Right lung (tissue), 2 donors: ENCODE measurements at regions not wholly inside any gene's neighbourhood (a gene's known extent, or its start where the extent isn't known, plus 50 kb on each side); places are given as distances from the start of the nearest gene placed in this dataset.

ENCODE experiments used
- DNase-seq, 2 donors: peaks; one replicate each; pipeline ENCODE4 v3.0.0-alpha.2; 2013

DNA sequence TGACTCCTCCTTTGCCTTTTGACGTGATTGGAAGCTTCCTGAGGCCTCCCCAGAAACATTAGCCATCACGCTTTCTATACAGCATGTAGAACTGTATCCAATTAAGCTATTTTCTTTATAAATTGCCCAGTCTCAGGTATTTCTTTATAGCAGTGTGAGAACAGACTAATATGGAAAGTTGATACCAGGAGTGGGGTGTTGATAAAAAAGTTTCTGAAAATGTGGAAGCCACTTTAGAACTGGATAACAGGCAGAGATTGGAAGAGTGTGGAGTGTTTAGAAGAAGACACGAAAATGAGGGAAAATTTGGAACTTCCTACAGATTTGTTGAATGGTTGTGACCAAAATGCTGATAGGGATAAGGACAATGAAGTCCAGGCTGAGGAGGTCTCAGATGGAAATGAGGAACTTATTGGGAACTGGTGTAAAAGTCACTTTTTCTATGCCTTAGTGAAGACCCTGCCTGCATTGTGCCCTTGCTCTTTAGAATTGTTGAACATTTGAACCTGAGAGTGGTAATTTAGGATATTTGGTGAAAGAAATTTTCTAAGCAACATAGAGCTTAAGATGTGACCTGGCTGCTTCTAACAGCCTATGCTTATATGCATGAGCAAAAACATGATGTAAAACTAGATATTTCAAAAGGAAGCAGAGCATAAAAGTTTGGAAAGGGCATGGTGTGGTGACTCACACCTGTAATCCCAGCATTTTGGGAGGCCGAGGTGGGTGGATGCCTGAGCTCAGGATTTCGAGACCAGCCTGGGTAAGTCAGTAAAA, 969.7 kb downstream of the DSC3 start:
- no peak for DNase-seq

DNA sequence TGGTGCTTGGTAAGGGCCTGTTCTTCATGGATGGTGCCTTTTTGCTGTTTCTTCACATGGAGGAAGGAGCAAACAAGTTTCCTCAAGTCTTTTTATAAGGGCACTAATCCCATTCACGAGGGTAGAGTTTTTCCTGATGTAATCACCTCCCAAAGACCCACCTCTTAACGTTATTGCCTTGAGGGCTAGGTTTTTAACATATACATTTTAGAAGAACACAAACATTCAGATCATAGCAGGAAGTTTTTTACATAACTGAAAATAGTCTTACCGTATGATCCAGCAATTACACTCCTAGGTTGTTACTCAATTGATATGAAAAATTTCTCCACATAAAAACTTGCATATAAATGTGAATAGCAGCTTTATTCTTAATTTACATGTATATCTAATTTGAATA, 976.3 kb downstream of the DSC3 start:
- DNase-seq, result no peak

DNA sequence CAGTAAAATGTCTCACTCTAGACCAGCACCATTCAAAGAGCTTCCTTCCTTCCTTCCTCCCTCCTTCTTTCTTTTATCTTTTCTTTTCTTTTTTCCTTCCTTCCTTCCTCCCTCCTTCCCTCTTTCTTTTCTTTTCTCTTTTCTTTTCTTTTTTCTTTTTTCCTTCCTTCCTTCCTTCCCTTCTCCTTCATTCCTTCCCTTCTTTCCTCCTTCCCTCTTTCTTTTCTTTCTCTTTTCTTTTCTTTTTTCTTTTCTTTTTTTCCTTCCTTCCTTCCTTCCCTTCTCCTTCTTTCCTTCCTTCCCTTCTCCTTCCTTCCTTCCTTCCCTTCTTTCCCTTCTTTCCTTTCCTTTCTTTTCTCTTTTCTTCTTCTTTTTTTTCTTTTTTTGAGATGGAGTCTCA, 985.1 kb downstream of the DSC3 start:
- DNase-seq, result no peak

DNA sequence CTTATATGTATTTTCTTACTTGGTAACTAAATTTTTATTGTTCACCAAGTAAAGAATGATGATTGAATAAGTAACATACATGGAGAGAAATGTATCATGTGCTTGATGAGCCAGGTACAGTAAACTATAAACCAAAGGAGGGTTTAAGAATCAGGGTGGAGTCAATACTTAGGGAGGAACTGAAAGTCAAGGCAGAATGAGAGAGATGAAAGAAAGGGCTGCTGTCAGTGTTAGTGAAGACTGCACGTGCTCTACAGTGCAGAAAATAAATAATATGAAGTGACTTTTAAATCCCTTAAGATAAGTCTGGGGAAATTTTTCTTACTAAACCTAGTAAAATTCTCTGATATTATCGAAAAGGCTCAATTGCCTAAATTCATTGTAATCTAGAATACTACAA, 986.0 kb downstream of the DSC3 start:
- DNase-seq, result no peak

DNA sequence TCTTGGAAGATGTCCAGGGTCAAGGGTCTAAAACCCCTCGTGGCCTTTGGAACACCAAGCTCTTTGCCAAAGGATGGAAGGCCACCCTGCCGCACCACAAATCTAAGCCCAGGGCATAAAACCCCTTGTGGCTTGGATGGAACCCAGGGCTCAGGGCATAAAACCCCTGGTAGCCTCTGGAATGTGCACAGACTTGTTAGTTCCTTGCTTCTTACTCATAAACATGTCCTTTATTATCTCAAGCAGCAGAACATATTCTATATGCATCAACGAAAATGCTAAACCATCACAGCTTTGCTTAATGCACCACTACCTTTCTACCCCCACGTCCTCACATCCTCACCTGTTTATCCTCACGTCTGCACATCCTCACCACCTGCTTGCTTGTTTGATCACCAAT, 998.0 kb downstream of the DSC3 start:
- DNase-seq, result no peak

DNA sequence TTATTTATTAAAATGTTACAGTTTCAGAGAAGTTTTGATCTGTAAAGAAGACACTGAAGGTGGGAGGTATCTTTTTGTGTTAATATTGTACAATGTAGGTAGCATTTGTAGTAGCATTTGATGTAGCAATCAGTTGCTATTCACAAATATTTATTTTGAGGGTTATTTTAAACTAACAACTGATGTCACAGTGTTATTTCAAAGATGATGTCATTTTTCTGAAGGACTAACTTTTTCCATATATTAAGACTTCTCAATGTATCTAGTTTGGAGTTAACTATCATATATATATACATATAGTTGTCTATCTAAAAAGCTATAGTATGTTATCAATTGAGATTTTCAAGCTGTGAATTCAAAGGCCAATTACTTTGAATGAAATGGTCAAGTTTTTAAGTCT, 1003.3 kb downstream of the DSC3 start:
- DNase-seq, result no peak

DNA sequence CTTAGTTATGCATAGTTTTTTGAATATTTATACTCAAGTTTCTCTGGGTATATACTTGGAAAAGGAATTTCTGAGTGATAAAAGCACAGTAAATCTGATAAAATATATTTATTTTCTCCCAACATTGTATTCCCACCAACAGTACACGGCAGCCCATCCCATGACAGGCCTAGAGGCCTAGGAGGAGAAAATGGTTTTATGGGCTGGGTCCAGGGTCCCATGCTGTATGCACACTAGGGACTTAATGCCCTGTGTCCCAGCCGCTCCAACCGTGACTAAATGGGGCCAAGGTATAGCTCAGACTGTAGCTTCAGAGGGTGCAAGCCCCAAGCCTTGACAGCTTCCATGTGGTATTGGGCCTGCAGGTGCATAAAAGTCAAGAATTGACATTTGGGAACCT, 1007.7 kb downstream of the DSC3 start:
- no peak for DNase-seq

DNA sequence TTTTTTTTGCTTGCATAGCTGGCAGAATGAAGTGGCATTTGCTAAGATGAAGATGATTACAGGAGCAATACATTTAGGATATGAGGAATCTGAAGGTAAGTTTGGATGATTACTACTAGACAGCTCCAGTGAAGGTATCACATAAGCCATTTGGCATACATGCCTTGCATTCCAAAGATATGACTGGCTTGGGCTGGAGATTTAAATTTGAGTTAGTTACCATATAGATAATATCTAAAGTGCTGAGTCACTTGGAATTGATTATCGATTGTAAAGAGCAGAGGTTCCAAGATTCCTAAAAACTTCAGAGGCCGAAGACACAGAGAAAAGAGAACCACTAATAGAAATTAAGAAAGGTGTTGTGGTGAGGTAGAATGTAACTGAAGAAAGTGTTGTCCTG, 1026.4 kb downstream of the DSC3 start:
- no peak for DNase-seq

DNA sequence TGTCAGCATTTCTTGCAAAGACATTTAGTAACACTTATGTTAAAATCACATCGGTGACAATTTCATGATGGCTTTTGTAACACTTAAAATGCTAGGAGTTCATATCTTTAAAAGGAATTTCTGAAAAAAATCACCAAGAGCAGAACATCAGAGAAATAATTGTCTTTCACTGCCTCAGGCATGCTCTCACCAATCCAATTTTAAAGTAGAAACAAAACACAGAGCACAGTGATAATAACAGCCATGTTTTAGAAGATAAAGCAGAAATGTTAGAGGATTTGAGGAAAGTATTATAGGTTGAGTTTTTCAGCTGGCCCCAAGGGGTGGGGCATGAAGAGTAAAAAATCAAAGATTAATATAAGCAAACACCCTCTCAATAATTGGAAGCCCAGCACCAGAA, 1037.6 kb downstream of the DSC3 start:
- DNase-seq, result no peak

DNA sequence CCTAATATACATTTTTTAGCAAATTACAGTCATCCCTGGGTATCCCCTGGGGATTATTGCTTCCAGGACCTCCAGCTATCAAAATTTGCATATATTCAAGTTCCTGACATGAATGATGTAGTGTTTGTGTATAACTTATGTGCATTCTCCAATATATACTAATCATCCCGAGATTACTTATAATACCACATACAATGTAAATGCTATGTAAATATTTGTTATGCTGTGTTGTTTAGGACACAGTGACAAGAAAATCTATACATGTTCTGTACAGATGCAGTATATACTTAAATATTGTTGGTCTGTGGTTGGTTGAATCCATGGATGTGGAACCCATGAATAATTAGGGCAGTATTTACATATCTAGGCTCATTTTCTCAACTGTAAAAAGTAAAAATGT, 1060.3 kb downstream of the DSC3 start:
- DNase-seq, result no peak

DNA sequence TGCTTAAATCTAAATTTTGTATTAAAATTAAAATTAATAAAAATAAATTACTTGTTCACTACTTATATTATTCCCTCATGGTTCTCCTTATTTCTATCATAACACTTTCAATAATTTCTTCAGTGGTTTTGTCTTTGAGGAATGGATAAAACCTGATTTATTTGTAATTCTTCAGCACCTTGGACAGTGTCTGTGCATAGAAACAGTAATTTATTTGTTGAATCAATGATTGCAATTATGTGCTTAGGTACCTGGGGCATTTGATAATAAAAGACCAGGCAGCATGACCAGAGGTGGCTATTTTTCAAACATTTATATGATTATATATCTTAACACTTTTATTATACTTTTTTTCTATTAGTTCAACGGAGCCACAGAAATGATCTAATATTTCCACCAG, 1062.7 kb downstream of the DSC3 start:
- no peak for DNase-seq

DNA sequence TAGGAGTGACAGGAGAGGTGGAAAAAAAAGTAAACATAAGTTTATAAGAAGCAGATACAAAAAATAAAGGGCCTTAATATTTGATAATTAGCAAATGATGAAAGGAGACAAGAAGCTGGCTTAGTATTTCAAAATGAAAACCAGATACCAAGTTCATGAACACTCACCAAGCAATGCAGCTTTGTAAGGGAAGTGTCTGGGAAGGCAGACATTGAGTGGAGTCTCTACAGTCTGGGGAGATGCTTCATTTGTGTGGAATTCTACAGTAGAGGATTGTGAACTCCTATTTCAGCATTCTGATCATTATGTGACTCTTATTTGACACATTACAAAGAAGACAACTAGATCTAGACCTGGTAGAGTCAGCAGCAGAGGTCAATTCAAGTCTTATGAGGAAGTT, 1072.7 kb downstream of the DSC3 start:
- no peak for DNase-seq

DNA sequence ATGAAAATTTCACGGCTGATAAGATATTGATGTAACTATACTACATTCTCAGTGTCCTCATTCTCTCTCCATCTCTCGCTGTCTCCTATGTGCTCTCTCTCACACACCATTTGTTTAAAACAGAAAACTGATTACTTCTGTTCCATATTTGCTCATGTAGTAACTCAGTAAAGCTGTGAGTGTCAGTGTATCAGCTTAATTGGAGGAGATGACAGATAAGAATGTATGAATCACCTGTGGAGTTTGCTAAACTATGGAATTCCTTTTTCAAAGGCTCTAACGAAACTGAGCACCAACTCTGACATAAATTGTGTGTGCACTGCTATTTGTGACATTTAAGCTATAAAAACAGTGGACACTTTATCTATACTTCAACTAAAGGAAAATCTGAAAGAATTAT, 1080.0 kb downstream of the DSC3 start:
- no peak for DNase-seq

DNA sequence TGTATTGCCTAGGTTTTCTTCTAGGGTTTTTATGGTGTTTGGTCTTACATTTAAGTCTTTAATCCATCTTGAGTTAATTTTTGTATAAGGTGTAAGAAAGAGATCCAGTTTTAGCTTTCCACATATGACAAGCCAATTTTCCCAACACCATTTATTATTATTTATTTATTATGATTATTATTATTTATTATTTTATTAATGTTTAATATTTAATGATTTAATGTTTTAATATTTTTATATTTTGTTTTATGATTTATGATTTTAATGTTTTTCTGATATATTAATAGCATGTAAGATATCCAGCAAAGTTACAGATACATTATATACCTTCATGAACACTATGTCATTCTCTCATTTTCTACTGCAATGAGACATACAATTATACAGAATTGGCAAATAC, 1082.0 kb downstream of the DSC3 start:
- DNase-seq, result no peak

DNA sequence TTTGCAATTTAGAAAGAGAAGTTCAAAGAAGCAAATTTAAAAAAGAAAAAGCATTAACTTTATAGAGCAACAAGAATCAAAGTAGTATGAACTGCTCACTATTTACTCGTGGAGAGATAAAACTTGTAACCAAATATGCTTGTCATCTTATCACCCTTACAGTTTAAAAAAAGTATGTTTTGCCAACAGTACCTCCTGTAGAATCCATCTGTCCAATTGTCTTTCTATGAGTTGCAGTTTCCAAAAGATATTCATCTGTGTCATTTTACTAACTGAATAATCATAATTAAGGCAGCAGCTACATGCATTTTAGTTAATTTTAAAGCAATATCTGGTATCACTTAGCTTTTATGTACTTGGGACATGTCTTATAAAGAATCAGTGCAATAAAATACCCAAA, 1112.3 kb downstream of the DSC3 start:
- no peak for DNase-seq

DNA sequence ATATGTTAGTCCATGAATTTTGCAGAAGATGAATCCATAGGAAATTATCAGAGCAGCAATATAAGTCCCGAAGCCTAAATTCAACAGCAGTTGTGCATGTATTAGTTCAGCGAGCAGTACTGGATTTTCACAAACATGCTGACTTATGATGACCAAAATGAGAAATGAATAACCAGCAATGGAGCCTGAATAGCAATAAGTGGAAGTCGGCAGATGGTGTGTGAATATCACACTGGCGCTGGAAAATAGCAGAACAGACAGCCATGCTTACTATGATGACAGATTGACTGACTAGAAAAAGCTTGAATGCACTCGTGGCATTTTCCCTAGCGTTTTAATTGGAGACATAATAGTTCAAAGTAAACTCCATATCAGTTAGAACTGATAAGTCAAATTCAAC, 1114.5 kb downstream of the DSC3 start:
- DNase-seq, result no peak

DNA sequence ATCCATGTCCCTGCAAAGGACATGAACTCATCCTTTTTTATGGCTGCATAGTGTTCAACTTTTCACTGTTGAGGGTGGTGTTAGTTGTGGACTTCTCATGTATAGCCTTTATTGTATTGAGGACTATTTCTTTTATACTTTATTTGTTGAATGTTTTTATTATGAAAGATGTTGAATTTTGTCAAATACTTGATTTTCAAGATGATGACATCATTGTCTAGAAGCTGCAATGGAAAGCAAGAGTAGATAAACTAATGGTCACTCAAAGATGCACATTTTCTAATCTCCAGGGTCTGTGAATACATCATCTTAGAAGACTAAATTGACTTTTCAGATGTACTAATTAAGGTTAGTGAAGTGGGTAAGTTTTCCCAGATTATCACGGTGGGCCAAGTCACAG, 1117.0 kb downstream of the DSC3 start:
- no peak for DNase-seq

DNA sequence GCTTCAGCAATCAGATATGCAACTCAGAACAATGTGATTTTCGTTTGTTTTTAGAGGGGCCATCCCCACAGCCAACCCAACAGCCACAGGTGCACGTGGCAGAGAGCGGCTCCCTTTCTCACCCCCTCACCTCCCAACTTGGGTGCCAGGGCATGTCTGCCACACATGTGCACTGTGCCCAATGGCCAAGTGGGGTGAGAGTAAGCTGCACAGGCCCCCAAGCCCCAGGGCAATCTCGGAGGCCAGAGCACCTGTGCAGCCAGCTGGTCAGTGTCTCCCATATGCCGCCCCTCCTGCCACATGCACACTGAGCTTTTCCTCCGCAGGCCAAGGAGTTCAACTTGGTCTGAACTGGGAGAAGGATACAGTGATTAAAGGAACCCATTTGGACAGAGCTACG, 1130.2 kb downstream of the DSC3 start:
- DNase-seq, result no peak

DNA sequence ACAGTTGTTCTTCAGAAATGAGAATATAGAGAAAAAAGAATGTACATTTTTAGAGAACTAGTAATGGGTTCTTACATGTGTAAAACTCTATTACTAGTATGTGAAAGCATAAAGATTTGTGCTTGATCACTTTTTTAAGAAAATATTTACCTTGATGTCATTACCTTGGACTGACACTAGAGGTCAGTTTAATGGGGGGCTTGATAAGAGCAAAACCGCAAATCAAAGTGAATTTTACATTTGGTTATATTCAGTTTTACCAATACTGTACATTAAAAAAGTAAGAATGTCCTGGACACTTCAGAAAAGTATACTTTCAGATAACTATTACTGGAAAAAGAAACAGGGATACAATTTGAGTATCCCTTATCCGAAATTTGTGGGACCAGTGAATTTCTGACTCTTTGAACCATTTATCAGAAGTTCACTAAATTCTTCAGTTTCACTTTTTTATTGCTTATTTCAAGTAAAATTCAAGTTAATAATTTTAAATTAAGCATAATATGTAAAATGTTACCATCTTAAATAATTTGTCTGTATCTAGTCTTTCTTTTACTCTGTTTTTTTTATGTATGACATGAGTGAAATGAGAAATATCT, 1149.5 kb downstream of the DSC3 start:
- DNase-seq, result no peak

DNA sequence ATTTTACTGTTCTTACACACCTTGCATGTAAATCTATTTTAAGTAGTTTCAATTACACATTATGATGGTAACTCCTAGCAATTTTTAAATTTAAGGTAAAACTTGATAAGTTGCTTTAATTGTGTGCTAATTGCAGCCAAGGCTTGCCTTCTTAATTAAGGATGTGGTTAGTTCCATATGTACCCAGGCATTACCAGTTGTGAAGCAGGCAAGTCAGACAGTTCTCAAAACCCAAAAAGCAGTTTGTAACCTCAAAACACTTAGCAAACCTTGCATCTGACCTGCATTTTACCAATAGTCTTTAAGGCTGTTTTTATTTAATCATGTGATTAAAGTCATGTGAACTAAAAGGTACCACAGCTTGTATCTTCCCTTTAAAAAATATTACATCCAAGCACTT, 1159.4 kb downstream of the DSC3 start:
- DNase-seq, result no peak

DNA sequence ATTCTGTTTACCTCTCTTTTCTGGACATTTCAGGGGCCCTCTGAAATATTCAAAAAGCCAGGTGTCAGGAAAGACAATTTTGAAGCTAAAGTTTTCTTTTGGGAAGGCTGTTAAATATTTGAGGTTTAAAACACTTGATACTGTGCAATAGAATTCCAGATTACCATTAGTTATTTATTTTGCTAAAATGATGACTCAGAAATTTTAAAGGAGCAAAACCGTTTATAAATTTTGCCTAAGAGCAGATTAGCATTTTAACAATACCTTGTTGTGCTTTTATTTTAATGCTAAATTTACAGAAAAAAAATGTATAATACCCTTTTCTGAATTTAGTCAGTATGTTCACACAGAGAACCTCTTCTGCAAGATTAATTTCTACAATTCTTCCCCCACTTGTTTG, 1159.9 kb downstream of the DSC3 start:
- DNase-seq, result no peak

DNA sequence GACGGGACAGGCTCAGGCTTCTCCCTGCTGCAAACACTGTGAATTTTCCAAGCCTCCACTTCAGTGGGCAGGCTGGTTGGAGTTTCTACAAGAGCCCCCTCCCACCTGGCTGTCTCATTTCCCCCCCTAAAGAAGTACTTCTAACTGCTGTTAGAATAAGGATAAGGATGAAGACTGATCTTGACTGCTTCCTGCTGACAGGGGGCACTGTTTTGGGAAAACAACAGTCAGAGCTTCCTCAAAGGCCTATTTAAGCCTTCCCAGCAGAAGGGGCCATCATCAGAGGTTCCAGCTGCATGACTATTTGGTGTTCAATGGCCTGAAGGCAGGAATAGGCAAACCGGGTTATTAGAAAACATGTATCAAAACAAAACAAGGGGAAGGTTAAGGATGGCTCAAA, 1162.8 kb downstream of the DSC3 start:
- no peak for DNase-seq

DNA sequence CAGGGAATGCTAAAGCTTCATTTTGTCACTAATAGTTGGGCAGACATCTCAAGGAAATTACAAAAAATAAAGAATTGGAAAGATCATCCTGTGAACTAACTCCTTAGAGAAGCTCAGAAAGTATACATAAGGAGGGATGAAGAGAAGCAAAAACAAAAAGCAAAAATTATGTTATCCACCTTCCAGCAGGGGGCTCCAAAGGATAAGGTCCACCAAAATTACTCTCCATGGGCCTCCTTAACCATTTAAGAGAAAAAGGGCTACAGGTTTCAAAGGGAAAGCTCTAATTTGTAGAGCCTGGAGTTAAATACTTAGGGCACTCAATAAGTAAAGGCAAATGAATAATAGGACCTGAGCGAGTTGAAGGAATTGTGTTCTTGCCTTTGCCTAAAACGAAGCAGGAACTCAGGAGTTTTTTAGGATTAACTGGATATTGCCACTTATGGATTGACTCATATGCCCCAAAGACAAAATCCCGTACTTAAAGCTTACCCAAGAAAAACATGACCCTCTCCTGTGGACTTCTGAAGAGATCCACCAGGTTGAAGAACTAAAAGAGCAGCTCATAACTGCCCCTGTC, 1167.9 kb downstream of the DSC3 start:
- peak in 1 of 2 donors; percentile 15 for DNase-seq

DNA sequence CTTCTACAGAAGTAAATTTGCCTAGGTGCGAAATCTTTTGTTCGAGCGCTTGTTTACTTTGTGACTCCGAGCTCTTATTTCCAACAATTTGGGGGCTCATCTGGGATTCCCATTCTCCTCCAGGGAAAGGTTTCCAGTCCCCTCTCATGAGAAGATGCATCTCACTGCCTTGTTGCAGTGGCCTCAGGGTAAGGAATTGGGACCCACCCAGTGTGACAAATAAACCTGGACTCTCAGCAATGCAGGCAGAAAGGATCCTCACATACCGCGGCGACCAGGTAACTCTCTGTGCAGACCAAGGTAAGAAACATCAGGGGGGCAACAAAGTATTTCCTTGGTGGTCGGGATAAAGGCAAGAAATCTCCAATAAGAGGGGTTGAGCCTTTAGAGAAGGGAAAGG, 1169.3 kb downstream of the DSC3 start:
- DNase-seq, result no peak
